ENCODE measurements at regions not wholly inside any gene's neighbourhood (a gene's known extent, or its start where the extent isn't known, plus 50 kb on each side); places are given as distances from the start of the nearest gene placed in this dataset.

- no peak for TF ChIP-seq EP300 (IDR thresholded peaks at IDR 0.05)
- TF ChIP-seq CTCF (IDR thresholded peaks at IDR 0.05): no peak
- Histone ChIP-seq H3K4me1 (ENCODE audit: insufficient read depth) (no peaks in the 10 kb centered on the region), H3K36me3 (no peaks in the 10 kb centered on the region), H3K27me3 (peaks cover 5% of the 10 kb centered on the region), H3K27ac (no peak overlapping the region), H3K4me3 (no peak overlapping the region), H3K9me3 (no peaks in the 10 kb centered on the region)
- DNase-seq: no peak
- intact Hi-C loops (cut with DNase I): no loop called here
- WGBS, 3 donors: 5 to 9% (median 6%) methylated on average over 1 of the region's 1 CpG
Measured at GRCh38 chr4:37139987-37140386, 104.6 kb upstream of the NWD2 start.

GRCh38 chr4:37146260-37146659, 98.3 kb upstream of the NWD2 start:
- no peak for DNase-seq
- Histone ChIP-seq H3K4me1 (ENCODE audit: insufficient read depth) (no peaks in the 10 kb centered on the region), H3K27me3 (peaks cover 5% of the 10 kb centered on the region), H3K27ac (no peak overlapping the region), H3K36me3 (no peaks in the 10 kb centered on the region), H3K4me3 (no peak overlapping the region), H3K9me3 (no peaks in the 10 kb centered on the region)
- intact Hi-C loops (cut with DNase I): no loop called here
- TF ChIP-seq POLR2A (IDR thresholded peaks at IDR 0.05) (no peak), CTCF (IDR thresholded peaks at IDR 0.05) (no peak)
- 66 to 75% (median 68%) methylated on average over 2 of the region's 2 CpGs for WGBS, 3 donors

GRCh38 chr4:37157476-37158167, 86.9 kb upstream of the NWD2 start:
- H3K27ac ChIP-seq: no peak overlapping the region
- H3K27me3 ChIP-seq: no peaks in the 10 kb centered on the region
- no peaks in the 10 kb centered on the region for H3K36me3 ChIP-seq
- no peaks in the 10 kb centered on the region for H3K9me3 ChIP-seq
- no peak for DNase-seq
- intact Hi-C loops (cut with DNase I): no loop called here
- TF ChIP-seq CTCF (IDR thresholded peaks at IDR 0.05): no peak
- no peak for TF ChIP-seq EP300 (IDR thresholded peaks at IDR 0.05)
- TF ChIP-seq POLR2A (IDR thresholded peaks at IDR 0.05): no peak
- no peak overlapping the region for H3K4me3 ChIP-seq
- H3K4me1 ChIP-seq (ENCODE audit: insufficient read depth): no peaks in the 10 kb centered on the region
- 87 to 93% (median 91%) methylated on average over 2 of the region's 2 CpGs for WGBS, 3 donors

- Histone ChIP-seq H3K4me3 (no peak overlapping the region), H3K36me3 (no peaks in the 10 kb centered on the region), H3K9me3 (no peaks in the 10 kb centered on the region), H3K4me1 (ENCODE audit: insufficient read depth) (no peaks in the 10 kb centered on the region), H3K27ac (no peak overlapping the region), H3K27me3 (no peaks in the 10 kb centered on the region)
- WGBS, 3 donors: 77 to 78% (median 77%) methylated on average over 8 of the region's 8 CpGs
- intact Hi-C loops (cut with DNase I): no loop called here
- DNase-seq: no peak
- TF ChIP-seq POLR2A (IDR thresholded peaks at IDR 0.05): no peak
- TF ChIP-seq EP300 (IDR thresholded peaks at IDR 0.05): no peak
- no peak for TF ChIP-seq CTCF (IDR thresholded peaks at IDR 0.05)
Measured at GRCh38 chr4:37160653-37161052, 83.9 kb upstream of the NWD2 start.

All from ovary (tissue), 7 donors.